HG02852 (cell line): ENCODE measurements at regions not wholly inside any gene's neighbourhood (a gene's known extent, or its start where the extent isn't known, plus 50 kb on each side); places are given as distances from the start of the nearest gene placed in this dataset.
A peak's percentile ranks its signal among the peaks of the same experiment; 100 is the strongest.
"Not testable (repeated sequence)": the region's sequence is repeated elsewhere in the genome, so short reads cannot be mapped to it uniquely, and the experiment has no call there.

Experiments used
- ATAC-seq: cut with Tn5 transposase; IDR thresholded peaks from one replicate; pipeline ENCODE4 v1.9.1; 2021; ENCODE audit warnings: mild to moderate bottlenecking, moderate library complexity; ENCODE audit not compliant: unreplicated experiment

DNA sequence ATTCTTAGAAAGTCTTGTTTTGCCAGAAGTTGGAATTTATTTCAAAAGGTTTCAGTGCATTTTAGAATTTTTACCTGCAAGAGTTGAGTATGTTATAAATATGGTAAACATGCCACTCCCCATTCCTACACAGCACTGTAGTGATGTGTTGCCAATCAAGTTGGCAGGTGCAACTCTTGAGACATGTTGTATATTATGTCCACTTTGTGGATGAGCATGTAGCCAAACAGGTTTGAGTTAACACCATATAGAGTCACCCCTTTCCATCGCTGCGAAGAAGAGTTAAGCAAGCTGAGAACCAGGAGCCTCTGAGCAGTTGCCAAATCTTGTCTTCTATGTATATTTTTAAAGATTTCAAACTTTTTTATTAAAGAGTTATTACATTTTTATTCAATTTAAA is 359.8 kb downstream of the LMO7 start:
- no peak for ATAC-seq

DNA sequence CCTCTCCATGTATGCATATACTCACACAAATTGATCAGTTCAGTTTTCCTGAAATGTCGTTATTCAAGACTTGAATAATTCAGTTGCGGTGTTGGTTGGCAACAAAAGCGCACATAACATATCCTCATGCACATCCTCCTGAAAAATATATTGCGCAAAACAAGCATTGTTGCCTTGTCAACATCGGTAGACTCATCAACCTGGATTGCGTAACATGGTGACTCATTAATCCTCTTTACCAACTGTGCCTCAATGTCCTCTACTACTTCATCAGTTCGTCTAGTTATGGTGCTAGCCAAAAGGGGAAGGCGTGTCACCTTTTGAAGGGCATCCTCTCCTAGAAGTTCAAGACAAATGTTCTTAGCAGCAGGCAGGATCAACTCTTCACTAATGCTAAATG is 357.7 kb downstream of the LMO7 start:
- ATAC-seq: no peak

DNA sequence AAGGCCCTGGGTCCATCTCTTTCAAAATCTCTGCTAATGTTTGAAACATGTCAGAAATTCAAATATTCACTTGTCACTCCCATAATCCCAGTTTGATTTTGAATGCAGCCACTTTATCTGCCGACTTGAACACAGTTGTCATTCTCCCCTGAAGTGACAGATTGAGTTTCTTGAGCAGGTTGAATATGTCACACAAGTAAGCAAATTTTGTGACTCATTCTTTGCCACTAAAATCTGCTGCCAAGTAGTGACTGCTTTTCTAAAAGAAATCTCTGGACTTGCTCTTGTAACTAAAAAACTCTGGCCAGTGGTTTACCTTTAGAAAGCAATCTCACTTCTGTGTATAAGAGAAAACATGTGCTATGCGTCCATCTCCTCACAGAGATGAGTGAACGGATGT is 357.1 kb downstream of the LMO7 start:
- no peak for ATAC-seq

DNA sequence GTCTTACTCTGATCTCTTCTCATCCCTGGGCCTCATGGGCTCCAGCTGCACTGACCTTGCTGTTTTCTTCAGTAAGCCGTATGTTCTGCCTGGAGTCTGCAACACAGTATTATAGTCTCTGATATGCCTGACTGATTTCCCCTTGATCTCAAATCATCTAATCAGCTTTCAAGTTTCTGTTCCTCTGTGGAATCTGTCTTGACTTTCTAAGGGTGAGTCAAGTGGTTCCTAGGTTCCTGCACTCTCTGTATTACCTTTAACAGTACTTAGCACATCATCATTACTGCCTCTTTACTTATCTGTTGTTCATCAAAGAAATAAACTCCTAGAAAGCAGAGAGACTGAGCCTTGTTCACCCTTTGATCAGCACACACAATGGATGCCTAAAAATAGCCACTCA is 350.7 kb downstream of the LMO7 start:
- peak; percentile 100 for ATAC-seq

DNA sequence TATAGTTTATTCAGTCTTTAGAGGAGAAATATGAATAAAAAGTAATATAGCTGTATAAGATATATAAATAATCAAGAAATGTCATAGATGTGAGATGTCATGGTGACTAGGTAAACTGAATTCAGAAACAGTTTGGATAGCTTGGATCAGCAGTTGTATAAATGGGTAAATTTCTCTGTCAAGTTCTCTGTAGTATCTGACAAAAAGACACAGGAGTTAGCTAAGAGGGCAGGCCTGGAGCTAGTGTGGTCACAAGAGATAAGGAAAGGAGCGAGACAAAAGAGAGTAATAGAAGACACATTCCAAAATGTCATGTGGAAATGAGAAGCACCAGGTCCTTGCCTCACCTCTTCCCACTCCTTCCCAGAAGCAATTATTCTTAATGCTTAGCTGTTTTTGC is 349.0 kb downstream of the LMO7 start:
- ATAC-seq: no peak

DNA sequence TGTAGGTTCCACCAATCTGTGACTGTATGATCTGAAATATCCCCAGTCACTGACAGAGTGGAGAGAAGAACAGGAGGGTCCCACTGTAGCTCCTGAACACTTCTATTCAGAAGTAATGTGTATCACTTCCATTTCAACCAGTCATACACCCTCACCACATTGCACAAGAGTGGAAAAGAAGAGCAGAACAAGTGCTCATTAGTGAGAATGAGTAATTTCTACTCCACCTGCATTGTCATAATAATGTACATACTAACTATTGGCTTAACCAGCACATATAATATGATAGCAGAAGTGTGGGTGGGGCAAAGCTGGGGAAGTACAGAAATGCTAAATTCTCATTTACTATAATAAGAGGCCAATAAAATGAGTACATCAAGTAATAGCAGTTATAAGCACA is 342.7 kb downstream of the LMO7 start:
- ATAC-seq: no peak

DNA sequence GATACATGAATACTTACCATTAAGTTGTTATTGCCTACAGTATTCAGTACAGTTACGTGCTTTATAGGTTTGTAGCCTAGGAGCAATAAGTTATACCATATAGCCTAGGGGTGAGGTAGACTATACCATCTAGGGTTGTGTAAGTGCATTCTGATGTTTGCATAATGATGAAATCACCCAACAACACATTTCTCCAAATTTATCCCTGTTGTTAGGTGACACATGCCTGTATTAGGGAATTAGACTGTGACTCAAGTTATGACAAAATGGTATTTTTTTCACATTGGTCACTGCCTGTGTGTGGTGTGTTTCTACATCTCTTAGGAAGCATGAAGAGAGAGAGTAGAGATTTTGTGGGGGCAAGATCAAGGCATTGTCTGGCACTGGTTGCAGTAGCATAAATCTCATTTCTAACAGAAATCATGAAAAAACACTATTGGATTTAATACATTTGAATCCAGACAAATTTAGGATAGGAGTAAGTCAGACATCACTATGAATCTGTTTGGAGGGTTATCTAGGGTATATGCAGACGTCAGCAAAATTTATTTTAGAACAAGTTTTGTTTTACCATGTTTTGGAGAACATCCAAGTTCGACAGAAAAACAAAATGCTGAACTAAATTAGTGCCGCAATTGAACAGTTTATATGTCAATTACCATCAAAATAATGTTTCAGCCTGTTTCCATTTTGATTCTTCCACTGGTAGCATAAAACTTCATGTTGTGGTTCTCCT is 332.1 kb downstream of the LMO7 start:
- no peak for ATAC-seq

DNA sequence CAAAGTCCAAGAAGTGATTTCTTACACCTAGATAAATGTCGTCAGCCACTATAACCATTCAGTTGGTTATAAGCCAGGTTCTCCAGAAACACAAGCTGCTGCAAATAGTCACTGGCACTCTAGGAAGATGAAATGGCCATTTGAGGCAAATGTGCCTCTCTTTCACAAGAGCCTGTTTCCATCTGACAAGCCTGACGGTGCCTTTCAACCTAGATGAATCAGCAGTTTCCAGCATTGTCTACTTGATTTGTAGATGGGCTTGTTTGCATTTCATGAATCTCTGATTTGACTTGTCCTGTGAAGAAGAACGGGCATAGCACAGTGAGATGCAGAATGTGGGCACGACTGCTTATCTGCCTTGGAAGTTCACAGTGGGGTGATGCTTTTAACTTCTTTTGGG is 327.2 kb downstream of the LMO7 start:
- no peak for ATAC-seq

DNA sequence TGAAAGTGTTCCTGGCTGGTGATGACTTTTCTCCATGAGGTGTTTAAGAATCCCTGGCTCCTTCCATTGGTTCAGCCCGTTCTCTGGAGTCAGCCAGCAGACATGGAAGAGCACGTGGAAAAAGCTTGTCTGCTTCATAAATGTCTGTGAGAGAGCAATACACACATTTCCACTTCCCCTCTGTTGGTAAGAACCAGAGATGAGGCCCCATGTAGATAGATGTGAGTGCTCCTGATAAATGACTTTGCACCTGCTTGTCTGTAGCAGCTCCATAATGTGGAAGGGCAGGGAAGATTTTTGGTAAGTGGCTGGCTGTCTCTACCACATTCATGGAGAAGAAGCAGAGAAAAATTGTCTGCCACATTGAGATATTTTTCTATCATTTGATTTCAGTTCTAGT is 325.8 kb downstream of the LMO7 start:
- ATAC-seq: no peak

DNA sequence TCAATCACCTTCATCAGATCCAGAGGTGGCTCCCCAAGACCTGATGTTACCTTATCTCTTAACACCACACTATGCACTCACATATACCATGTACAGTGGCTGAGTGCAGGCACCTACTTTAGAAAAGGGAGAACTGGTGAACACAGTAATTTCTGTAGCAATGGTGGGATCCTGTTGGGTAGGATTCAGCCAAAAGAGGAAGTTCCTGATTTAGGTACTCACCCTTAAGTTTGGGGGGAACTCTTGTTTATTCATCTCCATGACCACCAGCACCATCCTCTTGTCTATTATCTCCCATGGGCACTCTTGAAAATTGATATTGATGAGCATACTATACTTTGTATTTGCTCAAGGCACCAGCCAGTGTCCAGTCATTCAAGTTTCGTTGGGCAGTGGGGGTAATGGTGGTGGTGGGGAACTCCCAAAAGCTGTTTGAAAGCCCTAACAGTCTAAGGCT is 324.4 kb downstream of the LMO7 start:
- peak; percentile 98 for ATAC-seq

DNA sequence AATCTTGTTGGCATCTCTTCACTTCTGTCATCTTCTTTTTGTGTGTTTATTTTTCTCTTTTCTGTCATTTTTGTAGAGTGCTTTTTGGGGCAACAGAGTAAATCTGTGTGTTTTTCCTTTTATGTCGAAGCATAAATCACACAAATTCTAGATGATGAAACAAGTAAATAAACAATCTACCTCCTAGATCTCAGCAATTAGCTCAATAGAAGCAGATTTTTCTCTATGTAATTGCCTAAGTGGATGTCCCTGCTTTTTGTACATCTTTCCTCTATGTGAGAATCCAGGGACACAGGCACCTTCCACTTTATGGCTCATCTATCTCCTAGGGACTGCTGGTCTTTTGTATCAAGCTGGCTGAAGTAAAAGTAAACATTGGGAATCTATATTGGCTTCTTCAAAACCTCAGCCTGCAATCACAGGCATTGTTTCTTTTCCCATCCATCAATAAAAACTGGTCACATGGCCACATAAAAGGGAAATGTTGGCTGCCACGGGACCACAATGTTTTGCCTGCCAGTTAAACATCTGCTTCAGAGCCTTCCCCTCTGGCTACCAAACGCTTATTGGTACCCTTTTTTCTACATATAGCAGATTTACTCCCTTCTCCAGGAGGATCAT is 323.8 kb downstream of the LMO7 start:
- ATAC-seq: peak; percentile 8

DNA sequence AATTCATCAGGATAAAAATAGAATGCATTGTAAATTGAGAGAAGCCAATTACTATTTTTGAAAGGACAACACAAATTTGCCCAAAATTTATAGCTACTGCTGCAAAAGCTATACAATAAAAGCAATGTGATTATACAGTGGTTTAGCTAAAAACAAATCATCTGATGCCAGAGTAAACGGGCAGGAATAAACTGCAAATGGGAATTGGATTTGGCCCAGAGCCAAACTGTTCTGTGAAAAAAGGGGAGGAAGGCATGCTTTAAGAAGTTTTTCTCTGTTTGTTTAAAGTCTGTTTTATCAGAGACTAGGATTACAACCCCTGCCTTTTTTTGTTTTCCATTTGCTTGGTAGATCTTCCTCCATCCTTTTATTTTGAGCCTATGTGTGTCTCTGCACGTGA is 317.5 kb downstream of the LMO7 start:
- not testable (repeated sequence) for ATAC-seq

DNA sequence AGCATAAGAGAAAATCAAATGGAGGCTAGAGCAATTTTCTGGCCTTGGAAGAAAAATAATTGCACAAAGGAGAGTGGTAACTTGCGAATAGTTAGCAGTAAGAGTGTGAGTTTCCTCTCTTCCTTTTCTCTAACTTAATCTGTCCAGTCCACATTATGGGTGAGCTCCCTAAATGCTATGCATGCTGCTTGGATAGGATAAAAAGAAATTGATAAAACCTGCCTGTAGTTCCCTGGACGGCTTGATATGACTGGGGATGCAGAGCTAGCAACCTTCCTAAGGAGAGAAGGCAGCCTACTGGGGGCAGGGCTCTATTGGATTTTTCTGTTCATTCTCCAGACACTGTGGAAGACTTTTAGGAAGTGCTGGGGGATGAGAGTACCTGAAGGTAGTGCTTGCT is 311.3 kb downstream of the LMO7 start:
- ATAC-seq: no peak

DNA sequence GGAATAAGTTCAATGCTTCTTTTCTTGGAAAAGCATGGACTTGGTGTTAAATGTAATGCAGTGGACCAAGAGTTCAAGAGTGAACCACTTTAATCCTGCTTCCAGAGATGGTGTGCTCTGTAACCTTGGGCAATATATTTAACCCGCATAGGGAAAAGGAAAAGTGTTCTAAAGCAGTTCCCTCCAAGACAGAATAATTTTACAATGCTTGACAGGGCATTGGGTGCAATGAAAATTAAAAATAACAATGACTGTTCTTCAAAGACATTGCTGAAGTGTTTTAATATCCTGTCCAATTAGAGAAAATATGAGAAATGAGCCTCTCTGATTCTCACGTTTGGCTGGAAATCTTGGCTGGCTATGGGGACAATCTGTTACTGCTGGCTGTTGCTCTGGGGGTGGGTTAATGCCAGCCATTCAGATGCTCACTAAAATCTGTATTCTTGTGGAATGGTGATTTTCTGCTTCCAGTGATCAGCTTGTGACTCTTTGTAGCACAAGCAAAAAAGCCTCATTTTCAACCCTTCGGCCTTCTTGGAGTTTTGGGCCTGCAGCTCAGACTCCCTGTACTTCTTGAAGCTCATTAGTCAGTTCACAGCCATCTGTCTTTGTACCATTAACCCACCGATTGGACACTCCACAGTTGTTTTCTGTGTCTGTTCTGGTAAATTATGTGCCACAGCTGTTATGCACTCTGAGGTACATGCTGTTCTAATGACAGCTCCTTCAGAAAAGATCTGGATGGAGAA is 310.6 kb downstream of the LMO7 start:
- ATAC-seq: no peak

DNA sequence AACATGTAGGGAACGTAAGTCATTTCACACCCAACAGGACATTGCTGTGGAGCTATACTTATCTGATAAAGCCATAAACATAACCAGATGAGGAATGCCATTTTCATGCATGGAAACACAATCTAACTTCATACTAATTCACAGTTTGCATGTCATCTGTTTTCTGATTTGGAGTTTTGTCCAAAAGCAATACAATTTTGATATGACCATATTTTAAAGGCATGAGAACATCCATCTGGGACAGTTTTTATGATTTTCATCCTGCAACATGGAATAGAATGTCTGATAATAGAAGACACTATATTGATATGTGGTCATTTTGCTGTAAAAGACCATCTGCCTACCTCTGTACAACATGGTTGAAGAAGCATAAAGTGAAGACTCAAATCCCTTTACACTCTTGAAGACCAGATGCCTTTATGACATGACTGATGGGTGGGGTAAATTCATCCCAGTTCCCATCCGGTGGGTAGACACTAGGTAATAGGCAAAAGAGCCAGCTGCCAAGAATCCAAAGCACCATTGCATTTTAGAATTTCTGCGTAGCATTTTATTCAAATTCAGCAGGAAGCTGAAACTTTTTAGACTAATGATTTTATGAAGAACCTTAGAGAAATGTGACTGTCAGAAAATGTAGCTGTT is 309.8 kb downstream of the LMO7 start:
- no peak for ATAC-seq

DNA sequence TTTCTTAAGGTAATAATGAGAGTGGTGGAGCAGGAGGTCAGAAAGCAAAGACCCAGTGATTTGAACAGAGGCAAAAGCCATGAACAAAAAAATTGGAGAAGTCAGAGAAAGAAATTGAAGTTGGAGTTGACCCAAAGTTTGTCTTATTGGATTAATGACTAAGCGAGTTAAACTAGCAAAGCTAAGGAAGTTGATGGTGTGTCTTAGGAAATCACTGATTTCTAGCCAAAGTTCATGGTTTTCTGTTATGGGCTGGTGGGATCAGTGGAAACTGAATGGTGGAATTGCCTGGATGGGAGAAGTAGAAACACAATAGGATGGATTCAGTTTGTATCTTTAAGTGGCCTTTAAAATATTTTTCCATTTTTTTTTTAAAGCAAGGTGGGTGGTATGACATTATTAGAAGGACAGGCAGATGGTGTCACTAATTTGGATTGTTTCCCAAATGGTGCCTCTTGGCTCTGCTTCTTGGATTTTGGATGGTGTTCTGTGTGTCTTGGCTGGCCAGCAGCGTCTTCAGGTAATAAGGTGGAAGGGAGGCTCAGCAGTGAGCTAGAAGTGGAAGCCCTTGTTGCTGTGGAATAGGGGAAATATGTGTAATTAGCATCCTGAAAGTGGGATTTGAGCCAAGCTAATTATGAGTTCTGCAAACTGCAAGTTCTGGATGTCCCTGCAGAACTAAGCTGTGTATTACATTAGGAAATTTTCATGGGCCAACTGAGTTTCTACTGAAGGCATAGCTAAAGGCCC is 302.9 kb downstream of the LMO7 start:
- no peak for ATAC-seq

DNA sequence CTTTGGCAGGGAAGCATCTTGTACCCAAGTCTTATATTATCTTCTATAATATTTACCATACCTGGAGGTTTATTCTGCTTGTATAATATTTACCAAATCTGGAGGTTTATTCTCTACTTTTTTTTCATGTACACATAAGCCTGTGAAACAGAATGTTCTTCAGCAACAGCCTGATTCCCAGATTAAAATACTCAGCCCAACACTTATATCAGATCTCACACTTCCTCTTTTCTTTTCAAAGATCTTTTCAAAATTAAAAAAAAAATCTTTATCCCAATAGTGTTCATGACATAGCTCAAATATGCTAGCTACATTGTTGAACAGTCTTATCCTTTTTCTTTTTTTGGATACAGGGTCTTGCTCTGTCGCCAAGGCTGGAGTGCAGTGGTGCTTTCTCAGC is 300.7 kb downstream of the LMO7 start:
- ATAC-seq: no peak

DNA sequence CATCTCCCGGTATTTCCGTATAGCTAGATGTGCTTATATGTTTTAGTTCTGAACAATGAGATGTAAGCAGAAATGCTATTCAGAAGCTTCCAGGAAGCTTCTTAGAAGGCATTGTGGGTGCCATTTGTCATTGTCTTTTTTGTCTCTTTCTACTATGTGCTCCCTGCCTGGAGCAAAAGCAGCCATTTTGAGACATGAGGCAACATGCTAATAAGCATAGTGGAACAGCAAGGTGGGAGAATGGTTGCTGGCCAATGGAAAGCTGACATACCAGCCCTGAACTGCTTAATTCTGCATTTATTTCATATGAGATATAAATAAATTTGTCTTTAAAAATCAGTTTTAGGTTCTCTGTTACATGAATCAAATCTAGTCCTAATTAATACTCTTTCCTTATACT is 299.7 kb downstream of the LMO7 start:
- ATAC-seq: no peak

DNA sequence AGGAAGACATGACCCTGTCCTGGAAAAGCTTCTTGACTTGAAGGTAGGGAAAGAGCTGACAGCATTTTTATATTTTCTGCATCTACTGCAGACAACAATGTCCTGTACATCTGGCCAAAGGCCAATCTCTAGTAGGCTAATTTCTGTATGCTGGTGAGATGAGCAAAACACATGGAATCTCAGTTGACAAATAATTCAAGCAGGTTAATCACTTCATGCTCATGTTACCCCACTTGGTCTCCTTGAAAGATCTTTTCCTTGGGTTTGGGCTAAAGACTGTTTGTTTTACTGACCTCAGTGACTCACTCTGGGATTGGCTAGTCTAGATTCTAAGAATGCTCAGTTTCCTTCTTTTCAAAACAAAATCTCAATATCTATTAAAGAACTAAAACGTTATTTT is 298.8 kb downstream of the LMO7 start:
- no peak for ATAC-seq

DNA sequence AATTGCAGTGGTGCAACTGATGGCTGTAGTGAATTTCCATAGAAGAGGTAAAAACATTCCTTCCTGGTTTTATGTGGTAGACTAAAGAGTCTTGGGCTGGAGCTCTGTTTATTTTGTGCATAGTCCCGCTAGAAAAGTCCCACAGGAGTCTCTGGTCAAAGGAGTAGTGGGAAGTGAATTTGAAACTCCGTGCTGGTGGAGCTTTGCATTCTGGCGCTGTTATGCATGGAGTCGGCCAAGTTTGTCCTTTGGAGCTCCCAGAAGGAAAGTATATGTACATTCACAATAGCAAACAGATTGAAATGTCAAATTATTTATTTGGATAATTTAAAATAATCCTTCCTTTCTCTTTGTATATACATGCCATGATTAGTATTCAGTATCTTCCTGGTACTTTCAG is 296.5 kb downstream of the LMO7 start:
- ATAC-seq: no peak

DNA sequence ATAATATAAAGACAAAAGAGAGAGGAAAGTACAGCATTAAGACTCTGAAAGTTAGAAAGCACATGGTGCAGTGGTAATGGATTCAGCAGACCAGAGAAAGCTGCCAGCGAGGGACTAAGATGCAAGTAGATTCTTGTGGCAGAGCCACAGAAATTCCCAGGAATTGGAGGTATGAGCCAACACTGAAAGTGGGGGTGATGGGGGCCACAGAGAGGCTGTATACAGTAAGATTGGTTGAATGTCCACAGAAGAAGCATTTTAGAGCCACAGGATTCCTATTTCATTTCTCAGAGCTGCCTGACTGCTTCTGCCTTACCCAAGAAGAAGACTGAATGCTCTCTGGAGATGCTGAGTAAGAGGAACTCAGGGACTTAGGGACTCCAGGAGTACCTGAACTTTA is 295.0 kb downstream of the LMO7 start:
- ATAC-seq: no peak
